GM19239 (cell line): ENCODE measurements at regions not wholly inside any gene's neighbourhood (a gene's known extent, or its start where the extent isn't known, plus 50 kb on each side); places are given as distances from the start of the nearest gene placed in this dataset.

ENCODE experiments used
- DNase-seq: peaks from one replicate; pipeline ENCODE4 v3.0.0; 2011; ENCODE audit warnings: low spot score; ENCODE audit not compliant: insufficient read length
- FAIRE-seq: peaks from 2 replicates; lab custom pipeline; 2011; peaks lifted over from hg19 to GRCh38; lab: Jason Lieb, UNC

DNA sequence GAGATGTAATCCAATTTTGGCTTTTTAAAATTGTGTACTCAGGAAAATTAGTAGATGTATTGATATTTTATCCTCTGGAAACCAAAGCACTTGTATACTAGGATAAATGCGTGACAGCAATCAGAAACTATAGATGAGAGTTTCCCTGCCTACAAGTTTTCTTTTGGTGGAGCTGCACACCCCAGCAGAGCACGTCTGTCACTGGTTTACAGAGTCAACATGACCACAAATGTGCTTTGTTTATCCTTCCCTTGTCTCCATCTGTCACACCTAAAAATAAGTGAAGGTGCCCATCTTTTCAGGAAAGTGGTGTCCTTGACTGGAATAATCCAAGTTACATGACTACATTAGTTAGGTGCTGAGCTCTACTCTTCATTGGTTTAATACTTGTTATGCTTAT, 210.4 kb upstream of the DSEL start:
- FAIRE-seq (no peak), DNase-seq (no peak)

- FAIRE-seq (no peak), DNase-seq (no peak)
These were observed 201.3 kb upstream of the DSEL start for GRCh38 chr18:67717800-67718199.

DNA sequence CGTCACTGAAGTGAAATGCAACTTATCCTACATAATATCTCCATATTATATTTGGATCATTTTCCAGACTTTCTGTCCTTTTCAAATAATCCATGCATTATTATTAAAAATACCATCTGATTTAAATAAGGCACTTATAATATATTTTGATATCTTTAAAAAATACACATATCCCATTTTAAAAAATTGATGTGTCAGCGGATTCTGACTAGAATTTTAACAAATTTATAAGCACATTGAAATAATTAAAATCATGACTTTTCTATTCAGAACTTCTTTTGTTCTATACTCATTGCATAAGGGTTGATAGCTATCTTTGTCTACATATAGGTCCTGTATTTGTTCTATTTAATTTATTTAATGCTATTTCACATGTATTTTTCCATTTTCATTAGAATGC, 199.0 kb upstream of the DSEL start:
- no peak for FAIRE-seq

DNA sequence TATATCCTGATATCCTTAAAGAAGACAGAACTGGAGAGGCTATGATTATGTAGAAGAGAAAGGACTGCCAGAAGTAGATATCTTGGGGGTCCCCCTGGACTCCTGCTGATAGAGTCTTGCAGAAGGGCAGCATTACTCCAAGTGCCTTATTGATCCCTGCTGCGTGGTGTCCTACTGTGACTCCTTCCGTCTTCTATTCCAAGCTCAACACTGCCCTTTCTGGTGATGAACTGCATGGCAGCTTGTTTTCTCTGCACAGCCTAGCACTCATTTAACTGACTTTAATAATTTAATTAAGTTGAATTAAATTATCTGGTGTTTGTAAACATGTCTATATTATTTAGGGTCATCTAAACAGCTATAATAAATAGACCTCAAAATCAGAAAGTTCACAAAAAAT, 194.1 kb upstream of the DSEL start:
- no peak for DNase-seq
- no peak for FAIRE-seq

More for the DNA sequence above, 199.0 kb upstream of the DSEL start:
- no peak for DNase-seq

GRCh38 chr18:67705748-67706147, 189.2 kb upstream of the DSEL start:
- DNase-seq, result no peak
- no peak for FAIRE-seq

DNA sequence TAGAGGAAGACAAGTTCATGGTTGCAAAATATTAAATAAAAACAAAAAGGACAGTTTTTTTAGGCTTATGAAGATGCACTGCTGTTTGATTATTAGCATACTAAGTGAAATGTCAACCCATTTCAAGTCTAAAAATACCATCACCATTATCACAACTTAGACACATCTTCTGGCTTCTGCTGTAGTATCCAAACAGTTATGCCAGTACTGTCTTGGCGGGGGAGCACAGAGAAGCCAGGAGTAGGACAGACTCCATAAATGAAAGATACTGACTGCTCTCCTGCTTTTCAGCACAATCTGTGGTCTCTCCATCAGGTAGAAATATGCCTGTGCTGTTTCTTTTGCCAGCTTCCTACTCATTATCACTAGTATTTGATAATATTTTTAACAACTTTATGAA, 179.2 kb upstream of the DSEL start:
- no peak for FAIRE-seq
- DNase-seq, result no peak

GRCh38 chr18:67694787-67695186, 178.3 kb upstream of the DSEL start:
- FAIRE-seq (no peak), DNase-seq (no peak)

GRCh38 chr18:67692811-67693210, 176.3 kb upstream of the DSEL start:
- DNase-seq (no peak), FAIRE-seq (no peak)

DNA sequence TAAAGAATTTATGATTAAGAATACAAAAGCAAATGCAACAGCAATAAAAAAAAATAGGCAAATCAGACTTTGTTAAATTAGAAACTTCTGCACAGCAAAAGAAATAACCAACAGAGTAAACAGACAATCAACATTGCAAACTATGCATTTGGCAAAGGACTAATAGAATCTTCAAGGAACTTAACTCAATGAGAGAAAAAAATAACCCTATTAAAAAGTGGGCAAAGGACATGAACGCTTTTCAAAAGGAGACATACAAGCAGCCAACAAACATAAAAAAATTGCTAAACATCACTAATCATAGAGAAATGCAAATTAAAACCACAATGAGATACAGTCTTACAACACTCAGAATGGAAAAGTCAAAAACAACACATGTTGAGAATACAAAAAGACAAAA, 166.0 kb upstream of the DSEL start:
- FAIRE-seq (no peak), DNase-seq (no peak)

DNA sequence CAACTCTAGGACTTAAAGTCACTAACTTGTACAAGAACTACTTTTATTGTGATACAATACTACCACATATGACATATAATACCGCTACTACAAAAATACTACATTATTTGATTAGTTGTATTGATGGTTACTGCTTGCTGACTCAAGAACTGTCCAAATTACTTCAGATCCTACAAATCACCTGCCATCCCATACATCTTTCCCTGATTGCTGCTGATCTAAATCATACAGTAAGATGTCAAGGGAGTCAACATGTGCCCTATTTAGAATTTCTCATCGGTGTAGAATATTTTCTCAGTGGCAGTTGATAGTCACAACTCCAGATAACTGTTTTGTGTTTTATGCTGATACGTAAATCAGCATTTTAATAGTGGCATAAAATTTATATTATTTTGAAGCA, 161.0 kb upstream of the DSEL start:
- no peak for FAIRE-seq
- DNase-seq, result no peak

GRCh38 chr18:67672716-67673115, 156.2 kb upstream of the DSEL start:
- DNase-seq (no peak), FAIRE-seq (no peak)

- FAIRE-seq, result no peak
- no peak for DNase-seq
These were observed 155.6 kb upstream of the DSEL start for GRCh38 chr18:67672155-67672554.

- DNase-seq, result no peak
- no peak for FAIRE-seq
These were observed 153.6 kb upstream of the DSEL start for GRCh38 chr18:67670024-67670543.

DNA sequence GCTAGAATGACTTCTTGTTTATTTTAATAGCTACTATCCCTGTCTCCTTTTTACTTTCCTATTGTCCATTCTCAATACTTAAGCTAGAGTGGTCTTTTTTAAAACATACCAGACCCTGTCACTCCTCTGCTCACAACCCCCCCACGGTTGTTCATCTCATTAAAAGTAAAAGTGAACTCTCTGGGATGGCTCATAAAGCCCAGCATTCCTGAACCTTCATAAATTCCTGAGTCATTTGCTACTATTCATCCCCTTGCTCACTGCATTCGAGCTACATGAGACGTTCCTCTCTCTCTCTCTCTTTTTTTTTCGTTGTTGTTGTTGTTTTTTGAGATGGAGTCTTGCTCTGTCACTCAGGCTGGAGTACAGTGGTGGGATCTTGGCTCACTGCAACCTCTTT, 148.7 kb upstream of the DSEL start:
- FAIRE-seq (no peak), DNase-seq (no peak)

DNA sequence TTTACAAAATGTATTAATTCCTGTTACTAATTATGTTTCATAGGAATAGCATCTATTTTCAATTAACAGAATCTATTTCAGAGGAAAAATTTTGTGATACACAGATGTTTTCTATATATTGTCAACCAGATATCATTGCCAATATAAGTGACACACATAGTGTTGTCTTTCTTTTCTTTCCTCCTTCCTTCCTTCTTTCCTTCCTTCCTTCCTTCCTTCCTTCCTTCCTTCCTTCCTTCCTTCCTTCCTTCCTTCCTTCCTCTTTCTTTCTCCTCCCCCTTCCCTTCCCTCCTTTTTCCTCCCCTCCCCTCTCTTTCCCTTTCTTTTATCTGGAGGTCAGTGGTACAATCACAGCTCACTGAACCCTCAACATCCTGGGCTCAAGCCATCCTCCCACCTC, 146.5 kb upstream of the DSEL start:
- no peak for FAIRE-seq
- DNase-seq, result no peak

- DNase-seq, result no peak
- no peak for FAIRE-seq
These were observed 145.0 kb upstream of the DSEL start for GRCh38 chr18:67661555-67661954.

GRCh38 chr18:67654101-67654500, 137.6 kb upstream of the DSEL start:
- DNase-seq, result no peak

GRCh38 chr18:67652288-67652687, 135.8 kb upstream of the DSEL start:
- no peak for FAIRE-seq

More at GRCh38 chr18:67654101-67654500, 137.6 kb upstream of the DSEL start:
- no peak for FAIRE-seq

GRCh38 chr18:67651438-67651837, 134.9 kb upstream of the DSEL start:
- DNase-seq (no peak), FAIRE-seq (no peak)

More at GRCh38 chr18:67652288-67652687, 135.8 kb upstream of the DSEL start:
- no peak for DNase-seq

DNA sequence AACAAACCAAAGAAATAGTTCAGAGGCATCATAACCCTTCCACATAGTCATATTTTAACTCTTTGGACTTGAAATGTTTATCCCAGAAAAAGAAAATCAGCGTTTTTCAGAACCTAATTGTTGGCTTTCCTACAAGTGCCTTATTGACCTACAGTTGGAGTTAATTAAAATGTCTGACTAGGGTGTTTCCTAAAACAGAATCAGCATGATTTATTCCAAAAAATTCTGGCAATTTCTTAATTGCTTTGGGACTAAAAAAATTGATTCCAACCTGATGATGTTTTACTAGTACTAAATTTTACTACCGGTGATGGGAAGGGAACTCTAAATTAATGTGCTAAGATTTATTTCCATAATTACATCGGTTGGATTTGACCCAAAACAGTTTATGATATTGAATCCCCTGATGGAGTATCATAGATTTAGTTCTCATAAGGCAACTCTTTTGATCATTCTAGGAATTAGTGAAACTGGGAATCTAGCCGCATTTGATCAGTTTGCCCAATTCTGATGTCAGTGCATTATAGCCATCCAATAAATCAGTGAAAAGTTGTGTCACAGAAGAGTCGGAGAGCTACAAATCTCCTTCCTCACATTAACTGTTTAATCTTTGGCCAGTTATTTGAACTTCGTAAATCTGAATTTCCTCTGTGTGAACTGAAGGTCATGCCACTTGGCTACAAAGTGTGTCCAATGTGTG, 134.3 kb upstream of the DSEL start:
- DNase-seq (no peak), FAIRE-seq (no peak)

DNA sequence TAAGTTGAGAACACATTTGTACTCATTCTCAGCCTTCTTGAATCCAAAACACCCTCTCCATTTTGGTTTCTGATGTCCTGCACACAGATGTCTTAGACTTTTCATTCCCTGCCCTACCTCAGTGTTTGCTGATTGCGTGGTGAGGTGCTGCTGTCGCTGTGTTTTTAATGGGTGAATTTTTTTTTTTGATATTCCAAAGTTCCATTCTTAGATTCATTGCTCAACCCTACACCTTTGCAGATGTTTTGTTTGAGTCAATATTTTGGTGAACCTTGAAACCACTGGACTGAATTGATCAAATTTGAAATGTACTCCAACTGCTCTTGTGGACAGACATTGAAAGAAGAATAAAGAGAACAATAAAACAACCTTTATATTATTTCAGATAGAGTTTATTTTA, 130.4 kb upstream of the DSEL start:
- FAIRE-seq, result no peak
- no peak for DNase-seq

GRCh38 chr18:67644226-67644625, 127.7 kb upstream of the DSEL start:
- DNase-seq (no peak), FAIRE-seq (no peak)
